Right atrium auricular region (tissue), 2 donors: ENCODE measurements at regions not wholly inside any gene's neighbourhood (a gene's known extent, or its start where the extent isn't known, plus 50 kb on each side); places are given as distances from the start of the nearest gene placed in this dataset.

Source experiments
- DNase-seq: peaks from one replicate; pipeline ENCODE4 v3.0.0-alpha.2; 2019; ENCODE audit warnings: low spot score
- H3K27ac ChIP-seq, 2 donors: fragments of 200-600 bp; sonication (generic); 1 replicate in 1 of 2; 2 replicates in 1 of 2; pipeline ENCODE4 v1.5.1; 2016 to 2019
- H3K27me3 ChIP-seq, 2 donors: fragments of 200-600 bp; sonication (generic); one replicate each; pipeline versions ENCODE4 v1.5.1 to v1.6.0; 2017 to 2019
- H3K36me3 ChIP-seq: fragments of 200-600 bp; sonication (generic); one replicate; pipeline ENCODE4 v1.5.1; 2016
- H3K4me1 ChIP-seq, 2 donors: fragments of 200-600 bp; sonication (generic); one replicate each; pipeline versions ENCODE4 v1.5.1 to v1.6.0; 2017 to 2019
- H3K4me3 ChIP-seq, 2 donors: fragments of 200-600 bp; sonication (generic); 1 replicate in 1 of 2; 2 replicates in 1 of 2; pipeline ENCODE4 v1.5.1; 2017 to 2019; ENCODE audit warnings: mild to moderate bottlenecking in 1 of 2, moderate library complexity in 1 of 2
- H3K9me3 ChIP-seq, 2 donors: fragments of 200-600 bp; sonication (generic); one replicate each; pipeline ENCODE4 v1.5.1; 2019
- CTCF ChIP-seq, 2 donors: fragments of 200-600 bp; sonication (generic); IDR thresholded peaks; one replicate each; pipeline ENCODE4 v1.5.1; 2019; ENCODE audit warnings: antibody characterized with exemption in 2 of 2

DNA sequence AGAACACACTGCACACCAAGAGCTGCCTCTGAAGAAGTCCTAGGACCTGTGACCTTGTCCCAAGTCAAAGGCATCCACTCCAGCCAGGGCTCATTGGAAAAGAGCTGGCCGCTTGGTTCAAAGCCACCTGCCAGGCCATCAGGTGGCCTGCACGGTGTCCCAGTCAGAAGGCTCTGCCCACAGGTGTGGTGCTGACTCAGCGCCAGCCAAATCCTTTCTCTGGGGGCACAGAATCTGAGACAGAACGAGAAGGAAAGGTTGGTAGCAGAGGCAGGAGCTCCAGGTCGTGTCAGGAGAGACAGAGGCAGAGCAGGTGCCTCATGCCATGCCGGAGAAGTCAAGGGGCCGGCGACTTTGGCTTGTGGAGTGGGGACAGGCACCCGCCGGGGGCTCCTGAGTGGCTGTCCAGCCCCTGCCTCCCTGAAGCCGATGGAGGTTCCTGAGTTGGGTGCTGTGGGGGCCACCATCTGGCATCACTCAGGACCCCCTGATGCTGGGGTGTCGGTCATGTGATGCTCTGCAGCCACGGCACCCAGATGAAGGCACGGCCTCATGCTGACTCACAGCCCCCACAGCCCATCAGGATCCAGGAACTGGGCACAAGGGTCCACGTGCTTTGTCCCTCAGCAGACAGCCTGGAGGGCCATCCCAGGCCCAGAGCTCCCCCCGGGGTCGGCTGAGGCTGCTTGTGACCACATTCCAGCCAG lies 128.1 kb upstream of the FOXF1 start:
- TF ChIP-seq CTCF (IDR thresholded peaks at IDR 0.05), result no peak
- DNase-seq, result no peak
- Histone ChIP-seq H3K4me3 (no peak overlapping the region), H3K4me1 (peaks cover 0 to 6% of the 10 kb centered on the region in 2 donors), H3K9me3 (no peaks in the 10 kb centered on the region), H3K36me3 (no peaks in the 10 kb centered on the region), H3K27ac (no peak overlapping the region), H3K27me3 (no peaks in the 10 kb centered on the region)

DNA sequence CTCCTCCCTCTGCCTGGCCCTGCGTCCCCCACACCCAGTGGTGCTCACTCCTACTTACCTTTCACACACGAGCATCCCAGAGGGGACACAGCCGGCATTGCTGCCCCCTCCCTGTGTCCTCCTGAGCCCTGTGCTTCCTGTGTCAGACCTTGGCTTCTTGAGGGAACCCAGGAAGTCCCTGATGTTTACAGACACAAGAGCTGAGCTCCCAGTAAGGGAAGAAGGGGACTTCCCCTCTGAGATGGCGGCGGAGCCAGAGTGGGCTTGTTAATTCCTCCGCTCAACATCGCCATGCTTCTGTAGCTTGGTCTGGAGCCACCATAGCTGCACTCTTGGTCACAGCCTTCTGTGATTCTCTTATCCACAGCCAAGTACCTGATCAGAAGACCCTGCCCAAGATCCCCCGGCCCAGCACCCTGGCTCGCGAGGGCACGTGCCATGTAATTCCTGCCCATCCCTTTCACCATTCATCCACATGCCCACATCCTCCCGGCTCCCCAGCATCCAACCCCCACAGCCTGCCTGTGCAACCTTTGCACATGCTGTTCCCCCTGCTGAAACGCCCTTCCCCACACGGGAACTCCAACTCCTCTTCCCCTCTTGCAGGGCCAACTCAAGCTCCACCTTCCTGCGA lies 127.4 kb upstream of the FOXF1 start:
- no peak overlapping the region for H3K4me3 ChIP-seq
- no peak for TF ChIP-seq CTCF (IDR thresholded peaks at IDR 0.05)
- no peaks in the 10 kb centered on the region for H3K36me3 ChIP-seq
- H3K4me1 ChIP-seq, result peaks cover 0 to 6% of the 10 kb centered on the region in 2 donors
- no peak for DNase-seq
- H3K9me3 ChIP-seq, result no peaks in the 10 kb centered on the region
- no peaks in the 10 kb centered on the region for H3K27me3 ChIP-seq
- peak overlapping the region in 1 of 2 donors; percentile 16 for H3K27ac ChIP-seq

DNA sequence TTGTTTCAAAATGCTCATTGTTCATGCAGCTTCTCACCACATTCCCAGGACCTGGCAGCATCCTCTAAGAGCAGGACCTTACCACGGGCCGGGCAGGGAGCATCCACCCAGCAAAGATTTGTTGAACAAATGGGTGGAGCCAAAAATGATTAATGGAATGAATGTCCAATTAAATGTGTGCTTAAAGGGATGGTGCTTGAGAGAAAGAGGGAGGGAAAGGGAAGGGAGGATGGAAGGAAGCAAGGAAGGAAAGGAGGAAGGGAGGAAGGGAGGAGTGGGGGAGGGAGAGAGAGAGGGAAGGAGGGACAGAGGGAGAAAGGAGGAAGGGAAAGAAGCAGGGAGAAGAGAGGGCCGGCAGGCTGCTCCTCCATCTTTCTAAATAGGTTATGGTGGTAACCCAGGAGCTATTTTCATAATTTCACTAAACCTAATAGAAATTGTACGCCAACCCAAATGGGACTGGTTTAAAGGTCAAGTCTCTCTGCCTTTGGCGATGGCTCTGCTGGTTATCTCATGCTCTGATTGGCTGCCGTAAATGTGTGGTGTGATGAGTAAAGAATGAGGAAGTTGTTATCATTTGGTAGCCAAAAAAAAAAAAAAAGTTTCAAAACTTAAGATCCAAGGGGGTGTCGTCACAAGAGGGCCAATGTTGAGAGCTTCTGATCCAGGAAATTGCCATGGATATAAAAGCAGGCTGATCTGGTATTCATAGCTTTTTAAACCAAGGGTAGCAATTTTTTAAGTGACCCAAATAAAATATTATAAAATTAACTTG lies 126.7 kb upstream of the FOXF1 start:
- Histone ChIP-seq H3K9me3 (no peaks in the 10 kb centered on the region), H3K4me1 (peaks cover 0 to 6% of the 10 kb centered on the region in 2 donors), H3K36me3 (no peaks in the 10 kb centered on the region), H3K27ac (peak overlapping the region in 1 of 2 donors; percentile 16), H3K27me3 (no peaks in the 10 kb centered on the region), H3K4me3 (no peak overlapping the region)
- DNase-seq, result peak; percentile 65
- no peak for TF ChIP-seq CTCF (IDR thresholded peaks at IDR 0.05)

GRCh38 chr16:86384263-86384649 lies 126.1 kb upstream of the FOXF1 start:
- no peaks in the 10 kb centered on the region for H3K27me3 ChIP-seq
- no peak for TF ChIP-seq CTCF (IDR thresholded peaks at IDR 0.05)
- H3K9me3 ChIP-seq, result no peaks in the 10 kb centered on the region
- no peak overlapping the region for H3K4me3 ChIP-seq
- no peak overlapping the region for H3K27ac ChIP-seq
- no peaks in the 10 kb centered on the region for H3K36me3 ChIP-seq
- no peak for DNase-seq
- peaks cover 0 to 6% of the 10 kb centered on the region in 2 donors for H3K4me1 ChIP-seq

DNA sequence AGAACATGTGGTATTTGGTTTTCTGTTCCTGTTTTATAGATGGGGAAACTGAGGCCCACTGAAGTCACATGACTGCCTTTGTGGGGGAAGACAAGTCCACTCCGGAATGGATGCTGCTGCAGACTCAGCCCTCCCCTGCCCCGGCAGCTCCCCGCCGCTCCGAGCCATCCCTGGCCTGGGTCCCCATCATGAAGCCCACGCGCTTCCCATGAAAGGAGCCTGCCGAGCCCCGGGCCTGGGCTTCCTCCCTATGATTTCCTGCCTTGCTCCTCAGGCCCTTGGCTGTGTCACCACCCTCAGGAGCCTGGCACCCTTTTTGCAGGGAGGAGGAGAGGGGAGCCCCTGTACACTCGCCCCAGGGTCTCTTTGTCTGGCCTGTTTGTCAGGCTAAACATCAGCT lies 125.3 kb upstream of the FOXF1 start:
- H3K27ac ChIP-seq, result no peak overlapping the region
- peaks cover 0 to 6% of the 10 kb centered on the region in 2 donors for H3K4me1 ChIP-seq
- H3K4me3 ChIP-seq, result no peak overlapping the region
- no peaks in the 10 kb centered on the region for H3K36me3 ChIP-seq
- no peaks in the 10 kb centered on the region for H3K9me3 ChIP-seq
- DNase-seq, result no peak
- no peaks in the 10 kb centered on the region for H3K27me3 ChIP-seq
- TF ChIP-seq CTCF (IDR thresholded peaks at IDR 0.05), result no peak
